ENCODE measurements at regions not wholly inside any gene's neighbourhood (a gene's known extent, or its start where the extent isn't known, plus 50 kb on each side); places are given as distances from the start of the nearest gene placed in this dataset.

- no peak for TF ChIP-seq CTCF (IDR thresholded peaks at IDR 0.05; ENCODE audit: low read depth, low read length)
- H3K27me3 ChIP-seq: peaks cover 2% of the 10 kb centered on the region
- no peaks in the 10 kb centered on the region for H3K9me3 ChIP-seq (ENCODE audit: low read depth)
- H3K36me3 ChIP-seq: no peaks in the 10 kb centered on the region
- no peaks in the 10 kb centered on the region for H3K4me1 ChIP-seq (ENCODE audit: low read depth)
- no peak overlapping the region for H3K4me3 ChIP-seq
- DNase-seq (ENCODE audit: low read depth in 1 of 2, low spot score in 1 of 2): no peak
- no peak overlapping the region for H3K27ac ChIP-seq
Observed at GRCh38 chr11:82004537-82005213, 729.0 kb downstream of the FAM181B start.

GRCh38 chr11:82003671-82004515 is 729.8 kb downstream of the FAM181B start:
- no peak for TF ChIP-seq CTCF (IDR thresholded peaks at IDR 0.05; ENCODE audit: low read depth, low read length)
- no peak overlapping the region for H3K27ac ChIP-seq

GRCh38 chr11:82003024-82003423 is 730.6 kb downstream of the FAM181B start:
- H3K27ac ChIP-seq: no peak overlapping the region
- H3K4me1 ChIP-seq (ENCODE audit: low read depth): no peaks in the 10 kb centered on the region
- H3K4me3 ChIP-seq: no peak overlapping the region
- no peak for TF ChIP-seq CTCF (IDR thresholded peaks at IDR 0.05; ENCODE audit: low read depth, low read length)
- peaks cover 2% of the 10 kb centered on the region for H3K27me3 ChIP-seq
- H3K36me3 ChIP-seq: no peaks in the 10 kb centered on the region
- no peak for DNase-seq (ENCODE audit: low read depth in 1 of 2, low spot score in 1 of 2)
- H3K9me3 ChIP-seq (ENCODE audit: low read depth): no peaks in the 10 kb centered on the region

More at GRCh38 chr11:82003671-82004515, 729.8 kb downstream of the FAM181B start:
- Histone ChIP-seq H3K4me1 (ENCODE audit: low read depth) (no peaks in the 10 kb centered on the region), H3K27me3 (peaks cover 2% of the 10 kb centered on the region), H3K4me3 (no peak overlapping the region), H3K36me3 (no peaks in the 10 kb centered on the region), H3K9me3 (ENCODE audit: low read depth) (no peaks in the 10 kb centered on the region)
- DNase-seq (ENCODE audit: low read depth in 1 of 2, low spot score in 1 of 2): no peak

GRCh38 chr11:81995889-81996288 is 737.8 kb downstream of the FAM181B start:
- no peak for TF ChIP-seq CTCF (IDR thresholded peaks at IDR 0.05; ENCODE audit: low read depth, low read length)
- DNase-seq (ENCODE audit: low read depth in 1 of 2, low spot score in 1 of 2): no peak
- H3K27me3 ChIP-seq: no peaks in the 10 kb centered on the region
- H3K27ac ChIP-seq: no peak overlapping the region
- H3K9me3 ChIP-seq (ENCODE audit: low read depth): no peaks in the 10 kb centered on the region
- H3K36me3 ChIP-seq: no peaks in the 10 kb centered on the region
- no peaks in the 10 kb centered on the region for H3K4me1 ChIP-seq (ENCODE audit: low read depth)
- no peak overlapping the region for H3K4me3 ChIP-seq

- Histone ChIP-seq H3K4me1 (ENCODE audit: low read depth) (no peaks in the 10 kb centered on the region), H3K4me3 (no peak overlapping the region), H3K27me3 (no peaks in the 10 kb centered on the region), H3K9me3 (ENCODE audit: low read depth) (no peaks in the 10 kb centered on the region), H3K27ac (no peak overlapping the region), H3K36me3 (no peaks in the 10 kb centered on the region)
- no peak for TF ChIP-seq CTCF (IDR thresholded peaks at IDR 0.05; ENCODE audit: low read depth, low read length)
- no peak for DNase-seq (ENCODE audit: low read depth in 1 of 2, low spot score in 1 of 2)
Observed at GRCh38 chr11:81993755-81994154, 739.9 kb downstream of the FAM181B start.
